IPS-20b (cell line): ENCODE measurements at regions not wholly inside any gene's neighbourhood (a gene's known extent, or its start where the extent isn't known, plus 50 kb on each side); places are given as distances from the start of the nearest gene placed in this dataset.

Experiments used
- H3K27ac ChIP-seq: one replicate; pipeline ENCODE4 v1.5.1; 2013; ENCODE audit warnings: low read length
- H3K27me3 ChIP-seq: 2 replicates; pipeline ENCODE4 v1.6.1; 2013; ENCODE audit warnings: mild to moderate bottlenecking, low read length, inconsistent platforms; ENCODE audit not compliant: insufficient read depth
- H3K36me3 ChIP-seq: 2 replicates; pipeline ENCODE4 v1.6.1; 2013; ENCODE audit warnings: low read depth, mild to moderate bottlenecking, inconsistent platforms, low read length, moderate library complexity; ENCODE audit not compliant: insufficient read depth
- H3K4me1 ChIP-seq: 2 replicates; pipeline ENCODE4 v1.6.1; 2013; ENCODE audit warnings: mild to moderate bottlenecking, control low read depth, inconsistent platforms, low read length, moderate library complexity; ENCODE audit not compliant: insufficient read depth
- H3K4me3 ChIP-seq: 2 replicates; pipeline ENCODE4 v1.5.1; 2013; ENCODE audit warnings: mild to moderate bottlenecking, low read length, inconsistent platforms
- H3K9ac ChIP-seq: 2 replicates; pipeline ENCODE4 v1.6.1; 2013; ENCODE audit warnings: low read depth, mild to moderate bottlenecking, inconsistent platforms, low read length, moderate library complexity
- H3K9me3 ChIP-seq: 2 replicates; pipeline ENCODE4 v1.6.1; 2013; ENCODE audit warnings: mild to moderate bottlenecking, low read depth, low read length, inconsistent platforms; ENCODE audit not compliant: insufficient read depth

GRCh38 chr13:83531022-83531421, 351.3 kb downstream of the SLITRK1 start:
- Histone ChIP-seq H3K4me3 (no peak overlapping the region), H3K27ac (no peak overlapping the region), H3K27me3 (no peaks in the 10 kb centered on the region), H3K4me1 (no peaks in the 10 kb centered on the region), H3K9ac (no peak overlapping the region), H3K36me3 (no peaks in the 10 kb centered on the region), H3K9me3 (no peaks in the 10 kb centered on the region)

DNA sequence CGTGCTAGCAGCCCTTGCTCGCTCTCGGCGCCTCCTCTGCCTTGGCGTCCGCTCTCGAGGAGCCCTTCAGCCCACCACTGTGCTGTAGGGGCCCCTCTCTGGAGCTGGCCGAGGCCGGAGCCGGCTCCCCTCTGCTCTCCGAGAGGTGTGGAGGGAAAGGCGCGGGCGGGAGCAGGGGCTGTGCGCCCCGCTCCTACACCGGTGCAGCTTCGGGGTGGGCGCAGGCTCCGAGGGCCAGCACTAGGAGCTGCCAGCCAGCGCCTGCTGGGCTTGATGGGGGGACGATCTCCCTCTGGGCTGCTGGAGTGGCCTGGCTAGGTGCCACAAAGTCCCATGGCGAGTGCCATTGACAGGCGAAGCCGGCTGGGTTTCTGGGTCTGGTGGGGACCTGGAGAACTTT, 365.5 kb downstream of the SLITRK1 start:
- H3K9ac ChIP-seq, result no peak overlapping the region
- no peak overlapping the region for H3K27ac ChIP-seq
- no peaks in the 10 kb centered on the region for H3K4me1 ChIP-seq
- H3K4me3 ChIP-seq, result no peak overlapping the region
- H3K9me3 ChIP-seq, result no peaks in the 10 kb centered on the region; the same call in 1 of the 2 replicates
- no peaks in the 10 kb centered on the region for H3K36me3 ChIP-seq
- H3K27me3 ChIP-seq, result no peaks in the 10 kb centered on the region

GRCh38 chr13:83515268-83516015, 366.8 kb downstream of the SLITRK1 start:
- H3K4me3 ChIP-seq, result no peak overlapping the region
- H3K27me3 ChIP-seq, result no peaks in the 10 kb centered on the region
- H3K9me3 ChIP-seq, result no peaks in the 10 kb centered on the region; the same call in 1 of the 2 replicates
- no peak overlapping the region for H3K27ac ChIP-seq
- H3K36me3 ChIP-seq, result no peaks in the 10 kb centered on the region
- H3K9ac ChIP-seq, result no peak overlapping the region
- H3K4me1 ChIP-seq, result no peaks in the 10 kb centered on the region

GRCh38 chr13:83508771-83509301, 373.4 kb downstream of the SLITRK1 start:
- Histone ChIP-seq H3K36me3 (no peaks in the 10 kb centered on the region), H3K9ac (no peak overlapping the region), H3K27me3 (no peaks in the 10 kb centered on the region), H3K4me1 (no peaks in the 10 kb centered on the region), H3K4me3 (no peak overlapping the region), H3K9me3 (no peaks in the 10 kb centered on the region), H3K27ac (no peak overlapping the region)

DNA sequence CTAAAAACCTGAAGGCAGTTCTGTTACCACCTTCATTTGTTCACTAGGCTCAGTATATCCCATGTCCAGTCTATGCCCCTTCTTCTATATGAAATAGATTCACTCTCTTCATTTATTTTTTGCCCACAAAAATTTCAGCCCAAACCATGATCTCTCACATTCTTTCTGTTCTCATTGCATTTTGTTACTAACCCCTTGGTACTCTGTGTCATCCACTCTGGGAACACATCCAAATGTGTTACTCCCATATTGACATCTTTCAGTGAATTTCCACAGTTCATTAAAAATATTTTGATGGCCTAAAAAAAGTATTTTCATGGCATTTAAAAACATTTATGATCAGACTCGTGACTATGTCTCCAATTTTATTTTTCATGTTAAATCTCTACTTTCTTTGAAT, 378.9 kb downstream of the SLITRK1 start:
- H3K9ac ChIP-seq, result no peak overlapping the region
- no peak overlapping the region for H3K27ac ChIP-seq
- H3K36me3 ChIP-seq, result no peaks in the 10 kb centered on the region
- no peaks in the 10 kb centered on the region for H3K27me3 ChIP-seq
- no peaks in the 10 kb centered on the region for H3K4me1 ChIP-seq
- H3K4me3 ChIP-seq, result no peak overlapping the region
- H3K9me3 ChIP-seq, result no peaks in the 10 kb centered on the region

- no peak overlapping the region for H3K4me3 ChIP-seq
- H3K9ac ChIP-seq, result no peak overlapping the region
- no peaks in the 10 kb centered on the region for H3K4me1 ChIP-seq
- no peaks in the 10 kb centered on the region for H3K36me3 ChIP-seq
- H3K27me3 ChIP-seq, result no peaks in the 10 kb centered on the region
- no peaks in the 10 kb centered on the region for H3K9me3 ChIP-seq
- H3K27ac ChIP-seq, result no peak overlapping the region
These were observed 383.0 kb downstream of the SLITRK1 start for GRCh38 chr13:83499286-83499685.

GRCh38 chr13:83498481-83499190, 383.6 kb downstream of the SLITRK1 start:
- Histone ChIP-seq H3K9ac (no peak overlapping the region), H3K36me3 (no peaks in the 10 kb centered on the region), H3K27ac (no peak overlapping the region), H3K27me3 (no peaks in the 10 kb centered on the region), H3K9me3 (no peaks in the 10 kb centered on the region), H3K4me3 (no peak overlapping the region), H3K4me1 (no peaks in the 10 kb centered on the region)

- Histone ChIP-seq H3K27ac (no peak overlapping the region), H3K9me3 (no peaks in the 10 kb centered on the region), H3K36me3 (no peaks in the 10 kb centered on the region), H3K9ac (no peak overlapping the region), H3K27me3 (no peaks in the 10 kb centered on the region), H3K4me3 (no peak overlapping the region), H3K4me1 (no peaks in the 10 kb centered on the region)
These were observed 384.2 kb downstream of the SLITRK1 start for GRCh38 chr13:83498045-83498444.

GRCh38 chr13:83496501-83496900, 385.8 kb downstream of the SLITRK1 start:
- Histone ChIP-seq H3K4me1 (no peaks in the 10 kb centered on the region), H3K4me3 (no peak overlapping the region), H3K9me3 (no peaks in the 10 kb centered on the region), H3K36me3 (no peaks in the 10 kb centered on the region), H3K9ac (no peak overlapping the region), H3K27me3 (no peaks in the 10 kb centered on the region), H3K27ac (no peak overlapping the region)

DNA sequence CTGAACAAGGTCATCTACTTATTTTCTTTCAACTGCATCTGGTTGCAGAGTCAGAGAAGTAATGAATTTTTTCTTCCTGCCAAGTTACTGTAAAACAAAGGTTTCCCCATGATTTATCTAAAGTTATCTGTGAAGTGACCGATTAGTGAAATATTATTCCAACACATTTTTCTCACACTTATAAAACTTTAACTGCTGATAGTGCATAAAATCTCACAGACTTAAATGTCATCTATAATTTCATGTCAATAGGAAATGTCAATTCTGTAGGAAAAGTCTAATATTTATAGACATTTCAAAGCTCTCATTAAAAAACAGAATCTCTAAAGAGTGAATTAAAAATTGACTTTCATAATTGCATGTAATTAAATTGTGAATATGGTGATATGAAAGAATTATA, 397.2 kb downstream of the SLITRK1 start:
- no peak overlapping the region for H3K9ac ChIP-seq
- H3K36me3 ChIP-seq, result no peaks in the 10 kb centered on the region
- no peaks in the 10 kb centered on the region for H3K4me1 ChIP-seq
- H3K4me3 ChIP-seq, result no peak overlapping the region
- H3K9me3 ChIP-seq, result no peaks in the 10 kb centered on the region
- H3K27ac ChIP-seq, result no peak overlapping the region
- no peaks in the 10 kb centered on the region for H3K27me3 ChIP-seq

DNA sequence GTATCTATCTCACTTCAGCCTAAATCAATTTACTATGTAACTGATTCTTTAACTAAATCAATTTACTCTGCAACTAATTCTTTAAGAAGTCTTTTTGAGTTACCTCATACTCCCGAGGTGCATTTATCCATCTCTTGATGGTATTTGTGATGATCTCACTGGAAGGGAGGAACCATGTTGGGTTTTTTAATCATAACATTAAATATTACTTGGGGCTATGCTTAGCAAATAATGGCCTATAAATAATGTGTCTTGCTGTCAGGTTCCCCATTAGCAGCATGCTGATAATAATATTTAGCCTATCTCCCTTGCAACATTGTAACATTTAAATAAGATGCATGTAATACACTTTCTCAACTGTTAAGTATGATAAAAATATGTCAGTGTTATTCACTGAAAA, 411.3 kb downstream of the SLITRK1 start:
- Histone ChIP-seq H3K9ac (no peak overlapping the region), H3K4me3 (no peak overlapping the region), H3K27me3 (no peaks in the 10 kb centered on the region), H3K9me3 (no peaks in the 10 kb centered on the region), H3K4me1 (no peaks in the 10 kb centered on the region), H3K27ac (no peak overlapping the region), H3K36me3 (no peaks in the 10 kb centered on the region)
